IMR-90 (cell line): ENCODE measurements at regions not wholly inside any gene's neighbourhood (a gene's known extent, or its start where the extent isn't known, plus 50 kb on each side); places are given as distances from the start of the nearest gene placed in this dataset.

ENCODE experiments used
- ATAC-seq: fragments of 200-7000 bp; cut with Tn5 transposase; 2 replicates; pipeline ENCODE4 v1.9.1; 2020; ENCODE audit warnings: low read depth, mild to moderate bottlenecking, moderate library complexity
- BruUV-seq: library from RNA; stranded (reverse); fragments of 400-500 nt; replicated peaks from 2 replicates; lab custom pipeline; 2021; lab: Mats Ljungman, UMichigan
- CTCF ChIA-PET: fragments of 300-600 bp; formaldehyde crosslinking; extraction: SDS; loops from one replicate; lab custom pipeline; 2021; ENCODE audit warnings: antibody characterized with exemption; lab: Yijun Ruan, JAX
- POLR2A ChIA-PET: fragments of 300-600 bp; sonication (Branson Sonifier 250); formaldehyde crosslinking; loops from one replicate; lab custom pipeline; 2022; ENCODE audit warnings: antibody characterized with exemption; ENCODE audit not compliant: unreplicated experiment; lab: Charles Lee
- DNase-seq: peaks from one replicate; pipeline ENCODE4 v3.0.0; 2013
- H2AFZ ChIP-seq: replicated peaks from 2 replicates; pipeline ENCODE3; 2013; ENCODE audit warnings: low read length, mild to moderate bottlenecking; ENCODE audit not compliant: poor library complexity
- H2AK5ac ChIP-seq: 2 replicates; pipeline ENCODE4 v1.6.1; 2013; ENCODE audit warnings: low read depth, low read length, inconsistent platforms
- H2AK9ac ChIP-seq: replicated peaks from 2 replicates; pipeline ENCODE3; 2013; ENCODE audit warnings: mild to moderate bottlenecking, low read depth, low read length, moderate library complexity; ENCODE audit not compliant: poor library complexity
- H2BK120ac ChIP-seq: 2 replicates; pipeline ENCODE4 v1.6.1; 2013; ENCODE audit warnings: low read depth, low read length, inconsistent platforms
- H2BK15ac ChIP-seq: 3 replicates; pipeline ENCODE4 v1.6.1; 2013; ENCODE audit warnings: low read depth, low read length, inconsistent platforms
- H2BK20ac ChIP-seq: 2 replicates; pipeline ENCODE4 v1.6.1; 2013; ENCODE audit warnings: low read depth, mild to moderate bottlenecking, inconsistent platforms, low read length, moderate library complexity
- H2BK5ac ChIP-seq: 2 replicates; pipeline ENCODE4 v1.6.1; 2013; ENCODE audit warnings: mild to moderate bottlenecking, low read depth, low read length, inconsistent platforms; ENCODE audit not compliant: poor library complexity, severe bottlenecking
- H3K14ac ChIP-seq: replicated peaks from 2 replicates; pipeline ENCODE4 v1.6.1; 2013; ENCODE audit warnings: low read depth, low read length, inconsistent platforms
- H3K18ac ChIP-seq: 2 replicates; pipeline ENCODE4 v1.6.1; 2013; ENCODE audit warnings: low read depth, low read length, control low read depth
- H3K23ac ChIP-seq: 2 replicates; pipeline ENCODE4 v1.6.1; 2013; ENCODE audit warnings: low read depth, low read length, inconsistent platforms
- H3K27ac ChIP-seq: 2 replicates; pipeline ENCODE4 v1.5.1; 2013; ENCODE audit warnings: mild to moderate bottlenecking, control low read depth, low read length; ENCODE audit not compliant: insufficient read depth
- H3K27me3 ChIP-seq: 2 replicates; pipeline ENCODE4 v1.6.1; 2013; ENCODE audit warnings: low read length; ENCODE audit not compliant: control insufficient read depth, insufficient read depth
- H3K36me3 ChIP-seq: 2 replicates; pipeline ENCODE4 v1.6.1; 2013; ENCODE audit warnings: low read length, mixed read lengths; ENCODE audit not compliant: control insufficient read depth, insufficient read depth
- H3K4ac ChIP-seq: 2 replicates; pipeline ENCODE4 v1.6.1; 2013; ENCODE audit warnings: low read depth, low read length, inconsistent platforms
- H3K4me1 ChIP-seq: 2 replicates; pipeline ENCODE4 v1.6.1; 2013; ENCODE audit warnings: low read length, mixed read lengths; ENCODE audit not compliant: control insufficient read depth, insufficient read depth
- H3K4me2 ChIP-seq: 2 replicates; pipeline ENCODE4 v1.6.1; 2013; ENCODE audit warnings: low read depth, mild to moderate bottlenecking, control low read depth, low read length, moderate library complexity
- H3K4me3 ChIP-seq: 2 replicates; pipeline ENCODE4 v1.5.1; 2013; ENCODE audit warnings: low read depth, mild to moderate bottlenecking, control low read depth, low read length, moderate library complexity; ENCODE audit not compliant: insufficient read depth
- H3K56ac ChIP-seq: 2 replicates; pipeline ENCODE4 v1.6.1; 2013; ENCODE audit warnings: low read length, inconsistent platforms; ENCODE audit not compliant: insufficient read depth; ENCODE audit errors: extremely low read depth
- H3K79me1 ChIP-seq, 2 experiments: 2 replicates each; pipeline ENCODE4 v1.6.1; 2013; ENCODE audit warnings: low read length in 2 of 2, inconsistent platforms in 1 of 2, low read depth in 1 of 2
- H3K9ac ChIP-seq: 2 replicates; pipeline ENCODE4 v1.6.1; 2013; ENCODE audit warnings: low read depth, low read length, control low read depth
- H3K9me1 ChIP-seq: 2 replicates; pipeline ENCODE4 v1.6.1; 2013; ENCODE audit warnings: low read length, inconsistent platforms; ENCODE audit not compliant: insufficient read depth
- H3K9me3 ChIP-seq: 2 replicates; pipeline ENCODE4 v1.6.1; 2013; ENCODE audit warnings: low read length; ENCODE audit not compliant: control insufficient read depth, insufficient read depth
- H4K20me1 ChIP-seq: 2 replicates; pipeline ENCODE4 v1.6.1; 2013; ENCODE audit warnings: low read length, inconsistent platforms; ENCODE audit not compliant: insufficient read depth
- H4K5ac ChIP-seq: 2 replicates; pipeline ENCODE4 v1.6.1; 2013; ENCODE audit warnings: mild to moderate bottlenecking, low read depth, low read length, control low read depth
- H4K8ac ChIP-seq, 2 experiments: 2 replicates each; pipeline ENCODE4 v1.6.1; 2013; ENCODE audit warnings: low read depth in 2 of 2, low read length in 2 of 2, control low read depth in 1 of 2, inconsistent platforms in 1 of 2
- H4K91ac ChIP-seq: 2 replicates; pipeline ENCODE4 v1.6.1; 2013; ENCODE audit warnings: low read depth, low read length, inconsistent platforms; ENCODE audit not compliant: insufficient read depth
- CTCF ChIP-seq: conservative IDR thresholded peaks from 2 replicates; pipeline ENCODE4 v1.5.1; 2012; ENCODE audit warnings: mild to moderate bottlenecking, low read depth, low read length, improper control_type of control experiment
- ELK1 ChIP-seq: fragments of 150-350 bp; IDR thresholded peaks from 2 replicates; pipeline ENCODE4 v1.6.1; 2016; ENCODE audit warnings: low read depth, mild to moderate bottlenecking, low read length, moderate library complexity, borderline replicate concordance
- MAZ ChIP-seq: IDR thresholded peaks from 2 replicates; pipeline ENCODE4 v1.6.1; 2012; ENCODE audit warnings: low read depth, mild to moderate bottlenecking, low read length, improper control_type of control experiment, moderate library complexity, borderline replicate concordance
- MXI1 ChIP-seq: IDR thresholded peaks from 2 replicates; pipeline ENCODE4 v1.6.1; 2012; ENCODE audit warnings: low read depth, mild to moderate bottlenecking, low read length, moderate library complexity, borderline replicate concordance
- NFE2L2 ChIP-seq: fragments of 150-350 bp; IDR thresholded peaks from 2 replicates; pipeline ENCODE4 v1.6.1; 2016; ENCODE audit warnings: low read depth, mild to moderate bottlenecking, low read length
- RAD21 ChIP-seq: IDR thresholded peaks from 2 replicates; pipeline ENCODE4 v1.6.1; 2012; ENCODE audit warnings: low read length, improper control_type of control experiment
- RFX5 ChIP-seq: IDR thresholded peaks from 2 replicates; pipeline ENCODE4 v1.8.0; 2012; ENCODE audit warnings: low read depth, mild to moderate bottlenecking, low read length, moderate library complexity
- SMC3 ChIP-seq: fragments of 150-350 bp; IDR thresholded peaks from 2 replicates; pipeline ENCODE4 v1.6.1; 2016; ENCODE audit warnings: low read depth, mild to moderate bottlenecking, antibody characterized with exemption, low read length, moderate library complexity
- USF2 ChIP-seq: fragments of 150-350 bp; IDR thresholded peaks from 2 replicates; pipeline ENCODE4 v1.6.1; 2017; ENCODE audit warnings: mild to moderate bottlenecking, antibody characterized with exemption, low read length, low read depth
- WGBS, 2 experiments: methylation state at CpG; one replicate each; pipeline versions ENCODE4 v1.1.5 to v1.1.7; 2013; ENCODE audit warnings: missing lambda C conversion rate in 2 of 2; ENCODE audit not compliant: insufficient read length in 1 of 2; ENCODE audit errors: extremely low coverage in 2 of 2; 5-methylcytosine and 5-hydroxymethylcytosine counted together
- dilution Hi-C: fragments of 300-500 bp; cut with HindIII; formaldehyde crosslinking; loops from one replicate; pipeline ENCODE4 v1.14.3; 2018; ENCODE audit warnings: low sequenced_read_pairs; ENCODE audit not compliant: unreplicated experiment
- in situ Hi-C: fragments of 300-500 bp; cut with MboI; formaldehyde crosslinking; loops from 3 replicates; pipeline ENCODE4 v1.14.3; 2019; ENCODE audit warnings: low sequenced_read_pairs, inconsistent platforms, mixed read lengths
- intact Hi-C: fragments of 100-400 bp; cut with micrococcal nuclease; formaldehyde crosslinking; loops from 2 replicates; pipeline ENCODE4 v1.10.0; 2022

GRCh38 chr16:60922920-60923319 is 1113.3 kb downstream of the CDH8 start:
- ChIA-PET POLR2A (no interaction called here), CTCF (no interaction called here)
- ATAC-seq (no peak), DNase-seq (no peak)
- dilution Hi-C loops (no loop called here), in situ Hi-C loops (no loop called here), intact Hi-C loops (no loop called here)
- no peak overlapping the region for H3K14ac ChIP-seq
- H3K27ac ChIP-seq: no peak overlapping the region
- peaks cover 4% of the 10 kb centered on the region; the same call in 1 of the 2 replicates for H3K9me3 ChIP-seq
- H3K27me3 ChIP-seq: no peaks in the 10 kb centered on the region
- no peak overlapping the region for H3K4me2 ChIP-seq
- H3K9me1 ChIP-seq: no peaks in the 10 kb centered on the region
- no peak overlapping the region for H3K18ac ChIP-seq
- H4K8ac ChIP-seq: no peak overlapping the region
- H4K5ac ChIP-seq: no peak overlapping the region
- H3K23ac ChIP-seq: no peak overlapping the region
- BruUV-seq: no TSS peak
- no peak overlapping the region for H2BK5ac ChIP-seq
- no peak overlapping the region for H2BK120ac ChIP-seq
- no peak overlapping the region for H3K56ac ChIP-seq
- WGBS, 2 experiments: no CpG with 5 or more reads among the region's 2 CpGs
- H3K4me3 ChIP-seq: no peak overlapping the region
- no peak overlapping the region for H3K9ac ChIP-seq
- no peak overlapping the region for H3K4ac ChIP-seq
- H3K4me1 ChIP-seq: no peaks in the 10 kb centered on the region
- H4K20me1 ChIP-seq: no peaks in the 10 kb centered on the region
- no peaks in the 10 kb centered on the region for H3K79me1 ChIP-seq
- H2BK15ac ChIP-seq: no peak overlapping the region
- H2AFZ ChIP-seq: no peak overlapping the region
- H4K91ac ChIP-seq: no peak overlapping the region
- H2BK20ac ChIP-seq: no peak overlapping the region
- no peak overlapping the region for H2AK9ac ChIP-seq
- TF ChIP-seq NFE2L2 (no peak), SMC3 (no peak), USF2 (no peak), MAZ (no peak), MXI1 (no peak), CTCF (no peak), RAD21 (no peak), ELK1 (no peak), RFX5 (no peak)
- H3K36me3 ChIP-seq: no peaks in the 10 kb centered on the region
- H2AK5ac ChIP-seq: no peak overlapping the region
